ENCODE measurements at regions not wholly inside any gene's neighbourhood (a gene's known extent, or its start where the extent isn't known, plus 50 kb on each side); places are given as distances from the start of the nearest gene placed in this dataset.

- no peaks in the 10 kb centered on the region for H3K36me3 Mint-ChIP-seq (ENCODE audit: low read depth)
- peaks cover 4% of the 10 kb centered on the region for H3K4me1 Mint-ChIP-seq (ENCODE audit: low read depth)
- no peaks in the 10 kb centered on the region for H3K27me3 Mint-ChIP-seq (ENCODE audit: low read depth)
- no peaks in the 10 kb centered on the region for H3K9me3 Mint-ChIP-seq (ENCODE audit: low read depth)
- no peak overlapping the region for H3K27ac Mint-ChIP-seq (ENCODE audit: unreplicated experiment)
- DNase-seq (ENCODE audit: low spot score): no peak
- H3K4me3 Mint-ChIP-seq (ENCODE audit: unreplicated experiment): no peak overlapping the region
- TF ChIP-seq, protein P1, sequence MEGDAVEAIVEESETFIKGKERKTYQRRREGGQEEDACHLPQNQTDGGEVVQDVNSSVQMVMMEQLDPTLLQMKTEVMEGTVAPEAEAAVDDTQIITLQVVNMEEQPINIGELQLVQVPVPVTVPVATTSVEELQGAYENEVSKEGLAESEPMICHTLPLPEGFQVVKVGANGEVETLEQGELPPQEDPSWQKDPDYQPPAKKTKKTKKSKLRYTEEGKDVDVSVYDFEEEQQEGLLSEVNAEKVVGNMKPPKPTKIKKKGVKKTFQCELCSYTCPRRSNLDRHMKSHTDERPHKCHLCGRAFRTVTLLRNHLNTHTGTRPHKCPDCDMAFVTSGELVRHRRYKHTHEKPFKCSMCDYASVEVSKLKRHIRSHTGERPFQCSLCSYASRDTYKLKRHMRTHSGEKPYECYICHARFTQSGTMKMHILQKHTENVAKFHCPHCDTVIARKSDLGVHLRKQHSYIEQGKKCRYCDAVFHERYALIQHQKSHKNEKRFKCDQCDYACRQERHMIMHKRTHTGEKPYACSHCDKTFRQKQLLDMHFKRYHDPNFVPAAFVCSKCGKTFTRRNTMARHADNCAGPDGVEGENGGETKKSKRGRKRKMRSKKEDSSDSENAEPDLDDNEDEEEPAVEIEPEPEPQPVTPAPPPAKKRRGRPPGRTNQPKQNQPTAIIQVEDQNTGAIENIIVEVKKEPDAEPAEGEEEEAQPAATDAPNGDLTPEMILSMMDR (IDR thresholded peaks at IDR 0.05): no peak
These were observed 76.9 kb upstream of the ZC3H11B start for GRCh38 chr1:219689774-219690173.

- Mint-ChIP-seq H3K9me3 (ENCODE audit: low read depth) (no peaks in the 10 kb centered on the region), H3K36me3 (ENCODE audit: low read depth) (no peaks in the 10 kb centered on the region), H3K27ac (ENCODE audit: unreplicated experiment) (no peak overlapping the region), H3K27me3 (ENCODE audit: low read depth) (no peaks in the 10 kb centered on the region), H3K4me3 (ENCODE audit: unreplicated experiment) (no peak overlapping the region), H3K4me1 (ENCODE audit: low read depth) (peaks cover 4% of the 10 kb centered on the region)
- no peak for DNase-seq (ENCODE audit: low spot score)
- TF ChIP-seq, protein P1 (IDR thresholded peaks at IDR 0.05): no peak
These were observed 74.9 kb upstream of the ZC3H11B start for GRCh38 chr1:219687779-219688178.

GRCh38 chr1:219686171-219686570 lies 73.3 kb upstream of the ZC3H11B start:
- no peaks in the 10 kb centered on the region for H3K9me3 Mint-ChIP-seq (ENCODE audit: low read depth)
- no peaks in the 10 kb centered on the region for H3K27me3 Mint-ChIP-seq (ENCODE audit: low read depth)
- H3K4me3 Mint-ChIP-seq (ENCODE audit: unreplicated experiment): no peak overlapping the region
- H3K4me1 Mint-ChIP-seq (ENCODE audit: low read depth): peaks cover 4% of the 10 kb centered on the region
- DNase-seq (ENCODE audit: low spot score): no peak
- TF ChIP-seq, protein P1 (IDR thresholded peaks at IDR 0.05): no peak
- H3K27ac Mint-ChIP-seq (ENCODE audit: unreplicated experiment): no peak overlapping the region
- H3K36me3 Mint-ChIP-seq (ENCODE audit: low read depth): no peaks in the 10 kb centered on the region

GRCh38 chr1:219682788-219683187 lies 69.9 kb upstream of the ZC3H11B start:
- Mint-ChIP-seq H3K4me1 (ENCODE audit: low read depth) (no peaks in the 10 kb centered on the region), H3K27ac (ENCODE audit: unreplicated experiment) (no peak overlapping the region), H3K36me3 (ENCODE audit: low read depth) (no peaks in the 10 kb centered on the region), H3K4me3 (ENCODE audit: unreplicated experiment) (no peak overlapping the region), H3K27me3 (ENCODE audit: low read depth) (no peaks in the 10 kb centered on the region), H3K9me3 (ENCODE audit: low read depth) (no peaks in the 10 kb centered on the region)
- no peak for DNase-seq (ENCODE audit: low spot score)
- TF ChIP-seq, protein P1 (IDR thresholded peaks at IDR 0.05): no peak

- Mint-ChIP-seq H3K27me3 (ENCODE audit: low read depth) (no peaks in the 10 kb centered on the region), H3K4me1 (ENCODE audit: low read depth) (no peaks in the 10 kb centered on the region), H3K4me3 (ENCODE audit: unreplicated experiment) (no peak overlapping the region), H3K27ac (ENCODE audit: unreplicated experiment) (no peak overlapping the region), H3K36me3 (ENCODE audit: low read depth) (no peaks in the 10 kb centered on the region), H3K9me3 (ENCODE audit: low read depth) (no peaks in the 10 kb centered on the region)
- TF ChIP-seq, protein P1 (IDR thresholded peaks at IDR 0.05): no peak
- no peak for DNase-seq (ENCODE audit: low spot score)
These were observed 69.0 kb upstream of the ZC3H11B start for GRCh38 chr1:219681876-219682275.
